Thymus (tissue), 11 donors: ENCODE measurements at regions not wholly inside any gene's neighbourhood (a gene's known extent, or its start where the extent isn't known, plus 50 kb on each side); places are given as distances from the start of the nearest gene placed in this dataset.

Source experiments
- DNase-seq, 9 donors: peaks; one replicate each; pipeline ENCODE4 v3.0.0-alpha.2; 2013; ENCODE audit warnings: low spot score in 9 of 9, low read depth in 6 of 9, missing footprints in 1 of 9
- H3K27ac ChIP-seq, 2 donors: one replicate each; pipeline ENCODE4 v1.5.1; 2013; ENCODE audit warnings: control low read depth in 1 of 2, low read depth in 1 of 2, low read length in 1 of 2, mild to moderate bottlenecking in 1 of 2, moderate library complexity in 1 of 2
- H3K27me3 ChIP-seq, 2 donors: one replicate each; pipeline ENCODE4 v1.5.1; 2013; ENCODE audit warnings: low read length in 1 of 2; ENCODE audit not compliant: control insufficient read depth in 2 of 2, insufficient read depth in 1 of 2
- H3K36me3 ChIP-seq, 2 donors: one replicate each; pipeline ENCODE4 v1.5.1; 2013; ENCODE audit warnings: low read length in 1 of 2, mild to moderate bottlenecking in 1 of 2, moderate library complexity in 1 of 2; ENCODE audit not compliant: control insufficient read depth in 2 of 2, insufficient read depth in 2 of 2
- H3K4me1 ChIP-seq, 2 donors: one replicate each; pipeline ENCODE4 v1.5.1; 2013; ENCODE audit warnings: low read length in 2 of 2; ENCODE audit not compliant: control insufficient read depth in 2 of 2, insufficient read depth in 2 of 2
- H3K4me3 ChIP-seq, 2 donors: one replicate each; pipeline ENCODE4 v1.5.1; 2013; ENCODE audit warnings: low read length in 2 of 2, control low read depth in 1 of 2, mild to moderate bottlenecking in 1 of 2
- H3K9me3 ChIP-seq, 2 donors: one replicate each; pipeline ENCODE4 v1.5.1; 2013; ENCODE audit warnings: low read length in 1 of 2, mild to moderate bottlenecking in 1 of 2; ENCODE audit not compliant: control insufficient read depth in 2 of 2, insufficient read depth in 1 of 2
- WGBS: extraction: QIAGEN DNeasy Blood & Tissue Kit; methylation state at CpG from one replicate; pipeline ENCODE4 v1.1.7; 2013; 5-methylcytosine and 5-hydroxymethylcytosine counted together
- donor health status: healthy.

GRCh38 chr4:179125870-179126269, 1683.6 kb upstream of the AGA start:
- no peaks in the 10 kb centered on the region for H3K36me3 ChIP-seq
- H3K27me3 ChIP-seq: no peaks in the 10 kb centered on the region
- WGBS: 91% methylated on average over 2 of the region's 2 CpGs
- no peak overlapping the region for H3K27ac ChIP-seq
- no peak overlapping the region for H3K4me3 ChIP-seq
- no peak for DNase-seq
- H3K9me3 ChIP-seq: peaks cover 0 to 1% of the 10 kb centered on the region in 2 donors
- no peaks in the 10 kb centered on the region for H3K4me1 ChIP-seq

DNA sequence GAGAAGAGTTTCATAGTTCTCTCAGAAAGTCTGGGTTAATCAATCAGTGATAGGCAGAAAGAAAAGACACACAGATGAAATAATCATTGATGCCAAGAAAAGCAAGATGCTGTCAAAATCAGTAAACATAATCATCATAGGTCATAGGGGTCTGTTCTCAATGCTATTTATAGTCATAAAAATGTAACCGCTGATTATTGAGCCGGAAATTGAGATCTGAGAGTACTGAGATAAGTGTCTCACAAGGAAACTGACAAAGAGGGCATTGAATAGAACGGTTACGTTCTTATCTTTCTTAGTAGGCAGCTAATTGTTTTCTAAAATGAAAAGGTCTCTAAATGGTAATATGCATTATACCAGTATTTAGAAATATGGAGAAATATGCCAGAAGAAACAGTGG, 1686.1 kb upstream of the AGA start:
- H3K4me1 ChIP-seq: no peaks in the 10 kb centered on the region
- WGBS: 78% methylated on average over 4 of the region's 4 CpGs
- no peak overlapping the region for H3K27ac ChIP-seq
- H3K36me3 ChIP-seq: no peaks in the 10 kb centered on the region
- no peaks in the 10 kb centered on the region for H3K27me3 ChIP-seq
- no peak for DNase-seq
- no peak overlapping the region for H3K4me3 ChIP-seq
- H3K9me3 ChIP-seq: no peaks in the 10 kb centered on the region

- 85% methylated on average over 2 of the region's 2 CpGs for WGBS
- Histone ChIP-seq H3K27ac (no peak overlapping the region), H3K4me1 (no peaks in the 10 kb centered on the region), H3K36me3 (no peaks in the 10 kb centered on the region), H3K9me3 (no peaks in the 10 kb centered on the region), H3K4me3 (no peak overlapping the region), H3K27me3 (no peaks in the 10 kb centered on the region)
- DNase-seq: no peak
Measured at GRCh38 chr4:179130122-179130714, 1688.0 kb upstream of the AGA start.

GRCh38 chr4:179145746-179146525, 1703.7 kb upstream of the AGA start:
- 85% methylated on average over 4 of the region's 4 CpGs for WGBS
- no peaks in the 10 kb centered on the region for H3K36me3 ChIP-seq

DNA sequence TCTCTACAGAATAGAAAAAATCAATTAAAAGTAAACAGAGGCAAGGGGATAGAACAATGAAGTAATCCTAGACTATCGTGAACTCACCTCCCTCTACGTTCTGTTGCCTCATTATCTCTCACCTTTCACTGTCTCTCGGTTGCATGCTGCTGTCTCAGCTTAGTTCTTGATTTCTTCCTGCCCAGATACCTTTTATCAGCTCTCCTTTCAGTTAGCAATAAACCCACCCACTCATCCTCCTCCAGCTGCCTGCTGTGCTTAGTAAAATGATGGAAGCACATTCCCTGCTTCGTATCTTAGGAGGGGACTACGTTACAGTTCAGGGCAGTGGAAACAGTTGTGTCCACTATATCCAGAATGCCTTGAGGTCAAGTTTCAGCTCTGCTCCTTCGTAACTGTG, 1709.5 kb upstream of the AGA start:
- H3K4me1 ChIP-seq: no peaks in the 10 kb centered on the region
- no peak overlapping the region for H3K4me3 ChIP-seq
- H3K27ac ChIP-seq: no peak overlapping the region
- WGBS: 85% methylated on average over 6 of the region's 6 CpGs
- no peaks in the 10 kb centered on the region for H3K36me3 ChIP-seq
- no peak for DNase-seq
- H3K9me3 ChIP-seq: no peaks in the 10 kb centered on the region
- H3K27me3 ChIP-seq: no peaks in the 10 kb centered on the region

More at GRCh38 chr4:179145746-179146525, 1703.7 kb upstream of the AGA start:
- H3K4me1 ChIP-seq: no peaks in the 10 kb centered on the region
- H3K9me3 ChIP-seq: no peaks in the 10 kb centered on the region
- H3K27ac ChIP-seq: no peak overlapping the region
- no peaks in the 10 kb centered on the region for H3K27me3 ChIP-seq
- DNase-seq: no peak
- no peak overlapping the region for H3K4me3 ChIP-seq

- no peaks in the 10 kb centered on the region for H3K27me3 ChIP-seq
- no peaks in the 10 kb centered on the region for H3K4me1 ChIP-seq
- no peak overlapping the region for H3K27ac ChIP-seq
- no peak overlapping the region for H3K4me3 ChIP-seq
- no peaks in the 10 kb centered on the region for H3K36me3 ChIP-seq
- no peaks in the 10 kb centered on the region for H3K9me3 ChIP-seq
- DNase-seq: no peak
- 92% methylated on average over 2 of the region's 2 CpGs for WGBS
Measured at GRCh38 chr4:179163147-179163546, 1720.9 kb upstream of the AGA start.

DNA sequence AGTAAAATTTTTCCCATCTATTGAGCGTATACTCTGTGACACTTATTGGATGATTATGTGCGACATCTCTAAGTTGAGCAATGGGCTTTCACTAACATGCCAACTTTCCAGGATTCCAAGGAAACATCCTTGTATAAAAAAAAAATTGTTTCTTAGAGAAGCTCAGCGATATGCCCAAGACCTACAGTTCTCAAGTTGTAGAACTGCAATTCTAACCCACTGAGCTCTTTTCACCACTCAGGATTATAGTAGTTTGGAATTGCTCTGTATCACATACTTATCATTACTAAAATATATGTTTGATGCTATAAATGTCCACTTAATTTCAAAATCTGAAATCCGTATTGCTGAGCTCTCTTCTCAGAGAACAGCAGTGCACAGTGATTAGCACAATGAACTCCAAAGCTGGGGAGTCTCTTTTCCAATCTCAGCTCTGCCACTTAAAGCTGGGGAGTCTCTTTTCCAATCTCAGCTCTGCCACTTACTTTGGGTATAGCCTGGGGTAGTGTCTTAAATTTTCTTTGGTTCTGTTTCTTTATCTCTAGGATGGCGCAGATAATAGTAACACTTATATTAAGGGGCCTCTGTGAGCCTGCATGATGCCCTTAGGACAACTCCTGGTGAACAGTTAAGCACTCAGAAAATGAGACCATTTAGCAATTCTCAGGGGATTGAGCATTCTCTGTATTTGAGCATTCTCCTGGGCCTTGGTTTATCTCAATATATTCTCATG, 1722.2 kb upstream of the AGA start:
- no peak overlapping the region for H3K4me3 ChIP-seq
- no peaks in the 10 kb centered on the region for H3K4me1 ChIP-seq
- no peak overlapping the region for H3K27ac ChIP-seq
- H3K9me3 ChIP-seq: no peaks in the 10 kb centered on the region
- DNase-seq: no peak
- WGBS: 95% methylated on average over 5 of the region's 5 CpGs
- no peaks in the 10 kb centered on the region for H3K36me3 ChIP-seq
- no peaks in the 10 kb centered on the region for H3K27me3 ChIP-seq

GRCh38 chr4:179165000-179165738, 1722.9 kb upstream of the AGA start:
- Histone ChIP-seq H3K27ac (no peak overlapping the region), H3K4me3 (no peak overlapping the region), H3K4me1 (no peaks in the 10 kb centered on the region), H3K9me3 (no peaks in the 10 kb centered on the region), H3K36me3 (no peaks in the 10 kb centered on the region), H3K27me3 (no peaks in the 10 kb centered on the region)
- WGBS: 95% methylated on average over 4 of the region's 4 CpGs
- no peak for DNase-seq

DNA sequence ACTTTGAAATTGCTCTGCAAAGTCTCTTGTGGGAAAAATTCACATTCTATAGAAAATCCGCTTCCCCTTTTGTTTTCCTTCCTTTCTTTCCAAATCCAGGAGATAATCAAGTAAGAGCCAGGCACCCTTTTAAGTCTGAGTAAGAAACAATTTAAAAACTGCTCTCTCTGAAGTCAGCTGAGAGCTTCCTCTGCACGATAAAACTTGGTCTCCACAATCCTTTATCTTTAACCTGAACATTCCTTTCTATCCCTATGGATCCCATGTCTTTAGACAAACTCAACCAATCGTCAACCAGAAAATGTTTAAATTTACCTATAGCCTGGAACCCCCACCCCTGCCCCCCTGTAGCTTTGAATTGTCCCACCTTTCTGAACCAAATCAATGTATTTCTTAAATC, 1723.6 kb upstream of the AGA start:
- H3K27ac ChIP-seq: no peak overlapping the region

More for the DNA sequence above, 1723.6 kb upstream of the AGA start:
- H3K4me3 ChIP-seq: no peak overlapping the region
- H3K36me3 ChIP-seq: no peaks in the 10 kb centered on the region
- no peaks in the 10 kb centered on the region for H3K9me3 ChIP-seq
- no peaks in the 10 kb centered on the region for H3K27me3 ChIP-seq
- no peaks in the 10 kb centered on the region for H3K4me1 ChIP-seq
- WGBS: 55% methylated on average over 3 of the region's 3 CpGs
- DNase-seq: no peak
